Breast epithelium (tissue), 4 donors: ENCODE measurements at regions not wholly inside any gene's neighbourhood (a gene's known extent, or its start where the extent isn't known, plus 50 kb on each side); places are given as distances from the start of the nearest gene placed in this dataset.

ENCODE experiments used
- DNase-seq, 2 donors: peaks; one replicate each; pipeline ENCODE4 v3.0.0-alpha.2; 2019; ENCODE audit warnings: low spot score in 2 of 2
- H3K27ac ChIP-seq, 2 donors: fragments of 200-600 bp; sonication (generic) in 1 of 2; one replicate each; pipeline ENCODE4 v1.5.1; 2016 to 2019; ENCODE audit warnings: mild to moderate bottlenecking in 1 of 2
- H3K27me3 ChIP-seq, 2 donors: fragments of 200-600 bp; sonication (generic) in 1 of 2; one replicate each; pipeline versions ENCODE4 v1.5.1 to v1.6.0; 2017 to 2019; ENCODE audit warnings: control low read depth in 1 of 2, mild to moderate bottlenecking in 1 of 2
- H3K36me3 ChIP-seq: fragments of 200-600 bp; one replicate; pipeline ENCODE4 v1.5.1; 2019
- H3K4me1 ChIP-seq, 2 donors: fragments of 200-600 bp; sonication (generic); one replicate each; pipeline ENCODE4 v1.5.1; 2016 to 2019; ENCODE audit warnings: control low read depth in 1 of 2
- H3K4me3 ChIP-seq, 3 donors: fragments of 200-600 bp; sonication (generic); 1 replicate in 2 of 3; 2 replicates in 1 of 3; pipeline ENCODE4 v1.5.1; 2016 to 2019; ENCODE audit warnings: mild to moderate bottlenecking in 3 of 3, moderate library complexity in 2 of 3
- H3K9me3 ChIP-seq, 2 donors: fragments of 200-600 bp; sonication (generic) in 1 of 2; one replicate each; pipeline ENCODE4 v1.5.1; 2016 to 2019; ENCODE audit warnings: control low read depth in 1 of 2
- POLR2A ChIP-seq: fragments of 450-650 bp; IDR thresholded peaks from one replicate; pipeline ENCODE4 v1.6.1; 2016; ENCODE audit warnings: antibody characterized with exemption, mild to moderate bottlenecking, moderate library complexity
- POLR2AphosphoS5 ChIP-seq, 3 donors: sonication (generic); formaldehyde crosslinking; IDR thresholded peaks; one replicate each; pipeline ENCODE4 v1.6.1; 2017; ENCODE audit warnings: antibody characterized with exemption in 3 of 3
- intact Hi-C: fragments of 100-400 bp; cut with DNase I; formaldehyde crosslinking; loops from one replicate; pipeline ENCODE4 v1.15.1; 2023; ENCODE audit warnings: low total_unique reads
- TF ChIP-seq, protein P1 (sequence below), 3 donors: fragments of 450-650 bp; IDR thresholded peaks; one replicate each; pipeline ENCODE4 v1.5.1; 2016 to 2017; ENCODE audit warnings: antibody characterized with exemption in 3 of 3, mild to moderate bottlenecking in 3 of 3, moderate library complexity in 3 of 3

GRCh38 chrX:20427173-20427770, 160.6 kb upstream of the RPS6KA3 start:
- no peak overlapping the region for H3K27ac ChIP-seq
- H3K4me3 ChIP-seq = no peak overlapping the region
- DNase-seq = no peak
- H3K9me3 ChIP-seq = peaks cover 0 to 6% of the 10 kb centered on the region in 2 donors
- peaks cover 0 to 32% of the 10 kb centered on the region in 2 donors for H3K27me3 ChIP-seq
- intact Hi-C loops = no loop called here
- TF ChIP-seq, protein P1, sequence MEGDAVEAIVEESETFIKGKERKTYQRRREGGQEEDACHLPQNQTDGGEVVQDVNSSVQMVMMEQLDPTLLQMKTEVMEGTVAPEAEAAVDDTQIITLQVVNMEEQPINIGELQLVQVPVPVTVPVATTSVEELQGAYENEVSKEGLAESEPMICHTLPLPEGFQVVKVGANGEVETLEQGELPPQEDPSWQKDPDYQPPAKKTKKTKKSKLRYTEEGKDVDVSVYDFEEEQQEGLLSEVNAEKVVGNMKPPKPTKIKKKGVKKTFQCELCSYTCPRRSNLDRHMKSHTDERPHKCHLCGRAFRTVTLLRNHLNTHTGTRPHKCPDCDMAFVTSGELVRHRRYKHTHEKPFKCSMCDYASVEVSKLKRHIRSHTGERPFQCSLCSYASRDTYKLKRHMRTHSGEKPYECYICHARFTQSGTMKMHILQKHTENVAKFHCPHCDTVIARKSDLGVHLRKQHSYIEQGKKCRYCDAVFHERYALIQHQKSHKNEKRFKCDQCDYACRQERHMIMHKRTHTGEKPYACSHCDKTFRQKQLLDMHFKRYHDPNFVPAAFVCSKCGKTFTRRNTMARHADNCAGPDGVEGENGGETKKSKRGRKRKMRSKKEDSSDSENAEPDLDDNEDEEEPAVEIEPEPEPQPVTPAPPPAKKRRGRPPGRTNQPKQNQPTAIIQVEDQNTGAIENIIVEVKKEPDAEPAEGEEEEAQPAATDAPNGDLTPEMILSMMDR (IDR thresholded peaks at IDR 0.05) = no peak
- no peak for TF ChIP-seq POLR2AphosphoS5 (IDR thresholded peaks at IDR 0.05)
- no peaks in the 10 kb centered on the region for H3K4me1 ChIP-seq
- H3K36me3 ChIP-seq = no peaks in the 10 kb centered on the region

DNA sequence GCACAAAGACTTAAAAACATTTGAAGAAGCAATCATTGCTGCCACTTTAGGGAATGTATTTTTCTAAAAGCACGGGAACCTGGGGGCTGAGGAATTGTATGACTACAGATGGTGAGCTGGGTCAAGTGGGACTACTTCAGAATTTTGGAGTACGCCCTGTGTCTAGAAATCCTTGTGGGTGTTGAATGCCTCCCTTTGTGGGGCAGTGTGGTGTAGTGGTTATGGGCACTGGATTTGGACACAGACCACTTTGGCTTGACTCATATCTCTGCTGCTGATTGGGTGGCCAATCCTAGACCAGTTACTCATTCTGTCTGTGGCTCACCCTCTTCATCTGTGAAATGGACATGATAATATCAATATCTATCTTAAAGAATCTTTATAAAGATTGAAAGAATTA, 155.0 kb upstream of the RPS6KA3 start:
- no peak for DNase-seq
- Histone ChIP-seq H3K27me3 (peaks cover 0 to 14% of the 10 kb centered on the region in 2 donors), H3K9me3 (peaks cover 0 to 6% of the 10 kb centered on the region in 2 donors), H3K4me1 (no peaks in the 10 kb centered on the region), H3K36me3 (no peaks in the 10 kb centered on the region), H3K27ac (no peak overlapping the region), H3K4me3 (no peak overlapping the region)
- intact Hi-C loops = no loop called here
- TF ChIP-seq, protein P1 (IDR thresholded peaks at IDR 0.05) = no peak
- TF ChIP-seq POLR2AphosphoS5 (IDR thresholded peaks at IDR 0.05) = no peak
- TF ChIP-seq POLR2A = no peak

- Histone ChIP-seq H3K36me3 (no peaks in the 10 kb centered on the region), H3K27me3 (peaks cover 0 to 14% of the 10 kb centered on the region in 2 donors), H3K9me3 (peaks cover 0 to 6% of the 10 kb centered on the region in 2 donors), H3K27ac (no peak overlapping the region), H3K4me3 (no peak overlapping the region), H3K4me1 (no peaks in the 10 kb centered on the region)
- intact Hi-C loops = no loop called here
- TF ChIP-seq, protein P1 (IDR thresholded peaks at IDR 0.05) = no peak
- TF ChIP-seq POLR2A = no peak
- TF ChIP-seq POLR2AphosphoS5 (IDR thresholded peaks at IDR 0.05) = no peak
- no peak for DNase-seq
Observed at GRCh38 chrX:20421275-20421674, 154.6 kb upstream of the RPS6KA3 start.

- intact Hi-C loops = no loop called here
- no peak overlapping the region for H3K4me3 ChIP-seq
- peaks cover 0 to 5% of the 10 kb centered on the region in 2 donors for H3K9me3 ChIP-seq
- no peaks in the 10 kb centered on the region for H3K36me3 ChIP-seq
- H3K27me3 ChIP-seq = peaks cover 0 to 17% of the 10 kb centered on the region in 2 donors
- H3K27ac ChIP-seq = no peak overlapping the region
- TF ChIP-seq, protein P1 (IDR thresholded peaks at IDR 0.05) = no peak
- TF ChIP-seq POLR2AphosphoS5 (IDR thresholded peaks at IDR 0.05) (no peak), POLR2A (no peak)
- DNase-seq = no peak
- H3K4me1 ChIP-seq = no peaks in the 10 kb centered on the region
Observed at GRCh38 chrX:20420058-20420457, 153.3 kb upstream of the RPS6KA3 start.

DNA sequence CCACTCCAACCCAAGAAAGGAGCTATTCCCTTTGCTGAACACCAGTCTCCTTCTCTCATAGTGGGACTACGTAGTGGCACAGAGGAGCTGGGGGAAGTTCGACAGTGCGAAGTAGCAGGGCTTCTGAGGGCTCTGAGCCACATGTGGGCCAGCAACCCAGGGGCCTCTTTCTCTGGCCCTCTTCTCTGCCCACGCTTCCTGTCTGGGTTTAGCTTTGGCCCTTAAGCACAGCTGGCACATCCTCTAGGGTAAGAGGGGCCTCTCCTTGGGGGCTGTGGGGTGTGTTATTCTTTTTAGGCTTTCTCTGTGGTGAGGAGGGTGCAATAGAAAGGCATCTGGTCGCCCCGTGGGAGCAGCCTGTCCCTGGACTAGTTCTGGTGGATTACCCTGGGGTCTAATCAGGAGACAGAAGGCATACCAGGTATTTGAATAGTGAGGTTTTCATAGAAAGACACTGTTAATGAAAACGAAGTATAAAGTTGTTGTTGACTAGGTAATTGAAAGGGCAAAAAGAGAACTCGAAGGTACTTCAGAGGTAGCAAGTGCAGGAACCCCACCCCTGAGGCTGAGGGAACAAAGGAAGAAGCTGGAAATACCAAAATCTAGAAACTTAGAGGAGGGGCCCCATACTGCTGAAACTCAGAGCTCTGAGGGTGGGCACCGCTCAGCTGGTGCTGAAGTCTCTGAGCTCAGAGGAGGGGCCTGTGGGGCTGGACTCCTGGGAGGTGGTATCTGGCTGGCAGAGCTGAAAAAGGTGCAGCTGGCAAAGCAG, 151.9 kb upstream of the RPS6KA3 start:
- no peaks in the 10 kb centered on the region for H3K36me3 ChIP-seq
- intact Hi-C loops = no loop called here
- H3K27ac ChIP-seq = no peak overlapping the region
- no peak overlapping the region for H3K4me3 ChIP-seq
- peaks cover 0 to 24% of the 10 kb centered on the region in 2 donors for H3K27me3 ChIP-seq
- TF ChIP-seq, protein P1 (IDR thresholded peaks at IDR 0.05) = no peak
- TF ChIP-seq POLR2AphosphoS5 (IDR thresholded peaks at IDR 0.05) (no peak), POLR2A (no peak)
- no peaks in the 10 kb centered on the region for H3K4me1 ChIP-seq
- H3K9me3 ChIP-seq = no peaks in the 10 kb centered on the region
- no peak for DNase-seq
